ENCODE measurements at regions not wholly inside any gene's neighbourhood (a gene's known extent, or its start where the extent isn't known, plus 50 kb on each side); places are given as distances from the start of the nearest gene placed in this dataset.

- no peak for TF ChIP-seq CTCF (IDR thresholded peaks at IDR 0.05; ENCODE audit: insufficient read depth, low read depth, low read length, missing control alignments)
- DNase-seq (ENCODE audit: low read depth) = no peak
- no peak overlapping the region for H3K4me3 ChIP-seq (ENCODE audit: low read length)
Observed at GRCh38 chr12:92335831-92336230, 190.2 kb upstream of the BTG1 start.

- H3K4me3 ChIP-seq (ENCODE audit: low read length) = no peak overlapping the region
- no peak for TF ChIP-seq CTCF (IDR thresholded peaks at IDR 0.05; ENCODE audit: insufficient read depth, low read depth, low read length, missing control alignments)
- peak; percentile 32 for DNase-seq (ENCODE audit: low read depth)
Observed at GRCh38 chr12:92334552-92334951, 188.9 kb upstream of the BTG1 start.

DNA sequence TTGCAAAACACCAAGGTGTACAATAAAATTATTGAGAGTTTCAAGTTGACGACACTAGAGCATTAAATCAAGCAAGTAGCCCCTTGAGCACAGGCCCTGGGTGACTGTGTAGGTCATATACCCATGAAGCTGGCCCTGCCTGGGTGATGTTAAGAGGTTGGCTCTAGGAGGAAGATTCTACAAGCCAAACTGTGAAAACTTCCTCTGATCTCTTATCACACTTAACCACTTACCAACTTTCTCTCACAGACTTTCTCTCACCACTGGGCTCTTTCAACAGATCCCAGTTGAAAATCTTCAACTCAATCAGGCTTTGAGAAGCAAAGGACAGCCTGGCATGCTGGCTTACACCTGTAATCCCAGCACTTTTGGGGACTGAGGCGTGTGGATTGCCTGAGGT lies 186.9 kb upstream of the BTG1 start:
- TF ChIP-seq CTCF (IDR thresholded peaks at IDR 0.05; ENCODE audit: insufficient read depth, low read depth, low read length, missing control alignments) = no peak
- no peak for DNase-seq (ENCODE audit: low read depth)
- H3K4me3 ChIP-seq (ENCODE audit: low read length) = no peak overlapping the region

DNA sequence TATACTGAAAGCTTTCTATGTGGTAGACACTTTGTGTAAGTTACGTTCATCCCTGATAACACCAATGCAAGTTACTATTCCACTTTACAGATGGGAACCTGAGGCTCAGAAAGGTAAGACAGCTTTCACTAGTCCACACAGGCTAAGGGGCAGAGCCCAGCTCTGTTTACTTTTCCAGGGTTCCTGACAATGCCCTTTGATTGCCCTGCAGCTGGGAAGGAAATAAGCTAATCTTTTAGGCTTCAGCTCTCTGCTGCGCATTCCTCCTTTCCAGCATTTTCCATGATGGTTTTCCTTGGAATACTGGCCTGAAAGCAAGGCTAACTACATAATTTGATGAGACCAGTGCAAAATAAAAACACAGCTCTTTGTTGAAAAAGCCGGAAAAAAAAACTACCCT lies 185.7 kb upstream of the BTG1 start:
- no peak for TF ChIP-seq CTCF (IDR thresholded peaks at IDR 0.05; ENCODE audit: insufficient read depth, low read depth, low read length, missing control alignments)
- no peak overlapping the region for H3K4me3 ChIP-seq (ENCODE audit: low read length)
- no peak for DNase-seq (ENCODE audit: low read depth)

- DNase-seq (ENCODE audit: low read depth) = peak; percentile 29
- TF ChIP-seq CTCF (IDR thresholded peaks at IDR 0.05; ENCODE audit: insufficient read depth, low read depth, low read length, missing control alignments) = no peak
- H3K4me3 ChIP-seq (ENCODE audit: low read length) = no peak overlapping the region
Observed at GRCh38 chr12:92330654-92331053, 185.0 kb upstream of the BTG1 start.

- no peak for DNase-seq (ENCODE audit: low read depth)
- no peak for TF ChIP-seq CTCF (IDR thresholded peaks at IDR 0.05; ENCODE audit: insufficient read depth, low read depth, low read length, missing control alignments)
Observed at GRCh38 chr12:92326877-92327276, 181.2 kb upstream of the BTG1 start.

DNA sequence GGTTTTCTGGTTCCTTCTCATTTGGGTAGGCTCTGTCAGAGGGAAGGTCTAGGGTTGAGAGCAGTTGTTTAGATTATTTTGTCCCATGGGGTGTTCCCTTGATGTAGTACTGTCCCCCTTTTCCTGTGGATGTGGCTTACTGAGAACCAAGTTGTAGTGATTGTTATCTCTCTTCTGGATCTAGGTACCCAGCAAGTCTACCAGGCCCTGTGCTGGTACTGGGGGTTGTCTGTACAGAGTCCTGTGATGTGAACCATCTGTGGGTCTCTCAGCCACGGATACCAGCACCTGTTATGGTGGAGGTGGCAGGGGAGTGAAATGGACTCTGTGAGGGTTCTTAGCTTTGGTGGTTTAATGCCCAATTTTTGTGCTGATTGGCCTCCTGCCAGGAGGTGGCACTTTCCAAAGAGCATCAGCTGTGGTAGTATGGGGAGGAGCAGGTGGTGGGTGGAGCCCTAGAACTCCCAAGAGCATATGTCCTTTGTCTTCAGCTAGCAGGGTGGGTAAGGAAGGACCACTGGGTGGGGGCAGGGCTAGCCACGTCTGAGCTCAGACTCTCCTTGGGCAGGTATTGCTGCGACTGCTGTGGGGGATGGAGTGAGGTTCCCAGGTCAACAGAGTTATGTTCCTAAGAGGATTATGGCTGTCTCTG lies 179.3 kb upstream of the BTG1 start:
- DNase-seq (ENCODE audit: low read depth) = no peak
- H3K4me3 ChIP-seq (ENCODE audit: low read length) = no peak overlapping the region
- TF ChIP-seq CTCF (IDR thresholded peaks at IDR 0.05; ENCODE audit: insufficient read depth, low read depth, low read length, missing control alignments) = no peak

More at GRCh38 chr12:92326877-92327276, 181.2 kb upstream of the BTG1 start:
- no peak overlapping the region for H3K4me3 ChIP-seq (ENCODE audit: low read length)
